Trophoblast cell (in vitro differentiated cells and primary cell): ENCODE measurements at regions not wholly inside any gene's neighbourhood (a gene's known extent, or its start where the extent isn't known, plus 50 kb on each side); places are given as distances from the start of the nearest gene placed in this dataset.

Experiments used
- DNase-seq, 2 donors: peaks; one replicate each; pipeline ENCODE4 v3.0.0-alpha.2; 2016
- H2AFZ ChIP-seq: 2 replicates; pipeline ENCODE4 v1.6.1; 2013; ENCODE audit warnings: low read length, moderate library complexity, mild to moderate bottlenecking; ENCODE audit not compliant: insufficient read depth, poor library complexity
- H2AK5ac ChIP-seq: 2 replicates; pipeline ENCODE4 v1.6.1; 2013; ENCODE audit warnings: mild to moderate bottlenecking, low read length
- H2BK120ac ChIP-seq: 2 replicates; pipeline ENCODE4 v1.6.1; 2013; ENCODE audit warnings: low read length, mild to moderate bottlenecking, moderate library complexity; ENCODE audit not compliant: insufficient read depth, poor library complexity
- H2BK12ac ChIP-seq: 2 replicates; pipeline ENCODE4 v1.6.1; 2013; ENCODE audit warnings: mild to moderate bottlenecking, low read length, moderate library complexity
- H2BK5ac ChIP-seq: 2 replicates; pipeline ENCODE4 v1.6.1; 2013; ENCODE audit warnings: low read length, low read depth, moderate library complexity, mild to moderate bottlenecking; ENCODE audit not compliant: poor library complexity
- H3K14ac ChIP-seq: 2 replicates; pipeline ENCODE4 v1.6.1; 2013; ENCODE audit warnings: mild to moderate bottlenecking, low read length
- H3K18ac ChIP-seq: 2 replicates; pipeline ENCODE4 v1.6.1; 2013; ENCODE audit warnings: mild to moderate bottlenecking, low read length
- H3K23ac ChIP-seq: 2 replicates; pipeline ENCODE4 v1.6.1; 2013; ENCODE audit warnings: low read length
- H3K27ac ChIP-seq: 2 replicates; pipeline ENCODE4 v1.5.1; 2013; ENCODE audit warnings: low read depth, mild to moderate bottlenecking, inconsistent platforms, low read length, moderate library complexity
- H3K27me3 ChIP-seq: 2 replicates; pipeline ENCODE4 v1.6.1; 2013; ENCODE audit warnings: inconsistent platforms, mild to moderate bottlenecking, low read length, moderate library complexity; ENCODE audit not compliant: insufficient read depth
- H3K36me3 ChIP-seq, 2 experiments: 1 replicate in 1 of 2; 2 replicates in 1 of 2; pipeline ENCODE4 v1.6.1; 2013; ENCODE audit warnings: low read length in 2 of 2, mild to moderate bottlenecking in 2 of 2, moderate library complexity in 1 of 2; ENCODE audit not compliant: insufficient read depth in 2 of 2, control insufficient read depth in 1 of 2
- H3K4ac ChIP-seq: 2 replicates; pipeline ENCODE4 v1.6.1; 2013; ENCODE audit warnings: low read depth, mild to moderate bottlenecking, low read length, moderate library complexity
- H3K4me1 ChIP-seq, 2 experiments: 1 replicate in 1 of 2; 2 replicates in 1 of 2; pipeline ENCODE4 v1.6.1; 2013; ENCODE audit warnings: low read length in 2 of 2, mild to moderate bottlenecking in 2 of 2, moderate library complexity in 1 of 2; ENCODE audit not compliant: insufficient read depth in 2 of 2, control insufficient read depth in 1 of 2
- H3K4me2 ChIP-seq: 2 replicates; pipeline ENCODE4 v1.6.1; 2013; ENCODE audit warnings: inconsistent platforms, mild to moderate bottlenecking, low read length, moderate library complexity
- H3K4me3 ChIP-seq: 2 replicates; pipeline ENCODE4 v1.5.1; 2013; ENCODE audit warnings: mild to moderate bottlenecking, low read depth, low read length, inconsistent platforms
- H3K79me1 ChIP-seq: one replicate; pipeline ENCODE4 v1.6.1; 2013; ENCODE audit warnings: low read length
- H3K79me2 ChIP-seq: 2 replicates; pipeline ENCODE4 v1.6.1; 2013; ENCODE audit warnings: low read length, mild to moderate bottlenecking; ENCODE audit not compliant: control insufficient read depth, insufficient read depth, poor library complexity
- H3K9ac ChIP-seq: 2 replicates; pipeline ENCODE4 v1.6.1; 2013; ENCODE audit warnings: mild to moderate bottlenecking, low read length
- H3K9me3 ChIP-seq: 2 replicates; pipeline ENCODE4 v1.6.1; 2013; ENCODE audit warnings: low read depth, mild to moderate bottlenecking, control low read depth, inconsistent platforms, low read length; ENCODE audit not compliant: insufficient read depth
- H4K12ac ChIP-seq: 2 replicates; pipeline ENCODE4 v1.6.1; 2013; ENCODE audit warnings: low read depth, mild to moderate bottlenecking, low read length, moderate library complexity
- H4K8ac ChIP-seq: 2 replicates; pipeline ENCODE4 v1.6.1; 2013; ENCODE audit warnings: low read depth, mild to moderate bottlenecking, low read length, moderate library complexity
- H4K91ac ChIP-seq: one replicate; pipeline ENCODE4 v1.6.1; 2013; ENCODE audit warnings: low read depth, mild to moderate bottlenecking, low read length, moderate library complexity
- WGBS: extraction: QIAGEN DNeasy Blood & Tissue Kit; methylation state at CpG from one replicate; pipeline ENCODE4 v1.1.7; 2013; ENCODE audit warnings: missing lambda C conversion rate; ENCODE audit not compliant: insufficient read length, insufficient coverage; ENCODE audit errors: extremely low coverage; 5-methylcytosine and 5-hydroxymethylcytosine counted together

- H3K23ac ChIP-seq, result no peak overlapping the region
- no peak overlapping the region for H3K4ac ChIP-seq
- no peak overlapping the region for H3K4me2 ChIP-seq
- no peak overlapping the region for H4K12ac ChIP-seq
- H3K79me1 ChIP-seq, result peaks cover 8% of the 10 kb centered on the region
- H3K4me3 ChIP-seq, result no peak overlapping the region
- peaks cover 2 to 8% of the 10 kb centered on the region in 2 experiments for H3K4me1 ChIP-seq
- peak overlapping the region; percentile 35 for H4K8ac ChIP-seq
- no peak overlapping the region for H3K18ac ChIP-seq
- H2BK120ac ChIP-seq, result no peak overlapping the region
- no peak overlapping the region for H2BK12ac ChIP-seq
- no peaks in the 10 kb centered on the region for H3K36me3 ChIP-seq
- no CpG with 5 or more reads among the region's 3 CpGs for WGBS
- no peaks in the 10 kb centered on the region for H3K27me3 ChIP-seq
- no peak overlapping the region for H2AFZ ChIP-seq
- no peaks in the 10 kb centered on the region for H3K79me2 ChIP-seq
- H2AK5ac ChIP-seq, result peak overlapping the region; percentile 53
- H4K91ac ChIP-seq, result peak overlapping the region; percentile 56
- H2BK5ac ChIP-seq, result peak overlapping the region; percentile 75
- H3K9ac ChIP-seq, result no peak overlapping the region
- DNase-seq, result no peak
- H3K27ac ChIP-seq, result peak overlapping the region; percentile 84
- no peak overlapping the region for H3K14ac ChIP-seq
- H3K9me3 ChIP-seq, result no peaks in the 10 kb centered on the region
These were observed 105.6 kb downstream of the POSTN start for GRCh38 chr13:37492741-37493514.

GRCh38 chr13:37492075-37492474, 106.5 kb downstream of the POSTN start:
- no peak for DNase-seq
- Histone ChIP-seq H4K12ac (no peak overlapping the region), H3K4ac (no peak overlapping the region), H3K9ac (no peak overlapping the region), H3K9me3 (no peaks in the 10 kb centered on the region), H4K91ac (no peak overlapping the region), H3K18ac (no peak overlapping the region), H3K36me3 (no peaks in the 10 kb centered on the region), H3K27me3 (no peaks in the 10 kb centered on the region), H2BK5ac (no peak overlapping the region), H3K4me2 (no peak overlapping the region), H2AFZ (no peak overlapping the region), H3K4me3 (no peak overlapping the region), H3K27ac (no peak overlapping the region), H3K14ac (no peak overlapping the region), H3K23ac (no peak overlapping the region), H3K79me1 (peaks cover 8% of the 10 kb centered on the region), H4K8ac (no peak overlapping the region), H2BK12ac (no peak overlapping the region), H3K79me2 (no peaks in the 10 kb centered on the region), H2BK120ac (no peak overlapping the region), H3K4me1 (peaks cover 2 to 8% of the 10 kb centered on the region in 2 experiments), H2AK5ac (no peak overlapping the region)

GRCh38 chr13:37491661-37492060, 106.9 kb downstream of the POSTN start:
- DNase-seq, result no peak
- no peak overlapping the region for H3K23ac ChIP-seq
- H2AFZ ChIP-seq, result no peak overlapping the region
- H3K9ac ChIP-seq, result no peak overlapping the region
- H3K14ac ChIP-seq, result peak overlapping the region; percentile 46
- H3K4me3 ChIP-seq, result no peak overlapping the region
- H4K8ac ChIP-seq, result peak overlapping the region; percentile 22
- H3K4me2 ChIP-seq, result no peak overlapping the region
- WGBS, result no CpG with 5 or more reads among the region's 3 CpGs
- H3K4me1 ChIP-seq, result peaks cover 2 to 8% of the 10 kb centered on the region in 2 experiments
- H4K91ac ChIP-seq, result peak overlapping the region; percentile 58
- peak overlapping the region; percentile 14 for H3K18ac ChIP-seq
- no peak overlapping the region for H3K27ac ChIP-seq
- H3K4ac ChIP-seq, result peak overlapping the region; percentile 15
- H3K27me3 ChIP-seq, result no peaks in the 10 kb centered on the region
- H3K9me3 ChIP-seq, result no peaks in the 10 kb centered on the region
- peak overlapping the region; percentile 79 for H2BK120ac ChIP-seq
- H2BK5ac ChIP-seq, result no peak overlapping the region
- no peak overlapping the region for H4K12ac ChIP-seq
- no peaks in the 10 kb centered on the region for H3K79me2 ChIP-seq
- peak overlapping the region; percentile 98 for H2AK5ac ChIP-seq
- H3K79me1 ChIP-seq, result peaks cover 8% of the 10 kb centered on the region
- no peaks in the 10 kb centered on the region for H3K36me3 ChIP-seq
- peak overlapping the region; percentile 94 for H2BK12ac ChIP-seq

- H3K4me3 ChIP-seq, result no peak overlapping the region
- H2BK5ac ChIP-seq, result no peak overlapping the region
- H3K4me1 ChIP-seq, result peaks cover 2 to 8% of the 10 kb centered on the region in 2 experiments
- no peak overlapping the region for H3K4ac ChIP-seq
- H3K27me3 ChIP-seq, result no peaks in the 10 kb centered on the region
- H3K9ac ChIP-seq, result no peak overlapping the region
- no peak overlapping the region for H2AK5ac ChIP-seq
- no CpG with 5 or more reads among the region's 5 CpGs for WGBS
- H3K14ac ChIP-seq, result no peak overlapping the region
- no peaks in the 10 kb centered on the region for H3K79me2 ChIP-seq
- H3K27ac ChIP-seq, result no peak overlapping the region
- no peak overlapping the region for H4K91ac ChIP-seq
- H3K9me3 ChIP-seq, result no peaks in the 10 kb centered on the region
- H3K23ac ChIP-seq, result no peak overlapping the region
- H3K36me3 ChIP-seq, result no peaks in the 10 kb centered on the region
- H2AFZ ChIP-seq, result no peak overlapping the region
- no peak for DNase-seq
- H4K12ac ChIP-seq, result no peak overlapping the region
- no peak overlapping the region for H2BK120ac ChIP-seq
- no peak overlapping the region for H3K18ac ChIP-seq
- H3K4me2 ChIP-seq, result no peak overlapping the region
- H2BK12ac ChIP-seq, result no peak overlapping the region
- H4K8ac ChIP-seq, result no peak overlapping the region
- H3K79me1 ChIP-seq, result peaks cover 8% of the 10 kb centered on the region
These were observed 108.3 kb downstream of the POSTN start for GRCh38 chr13:37490176-37490779.
